Umbilical cord (tissue), 1 donor: ENCODE measurements at regions not wholly inside any gene's neighbourhood (a gene's known extent, or its start where the extent isn't known, plus 50 kb on each side); places are given as distances from the start of the nearest gene placed in this dataset.
"Not testable (repeated sequence)": the region's sequence is repeated elsewhere in the genome, so short reads cannot be mapped to it uniquely, and the experiment has no call there.

Experiments
- DNase-seq: peaks from one replicate; pipeline ENCODE4 v3.0.0-alpha.2; 2015; ENCODE audit warnings: low spot score

DNA sequence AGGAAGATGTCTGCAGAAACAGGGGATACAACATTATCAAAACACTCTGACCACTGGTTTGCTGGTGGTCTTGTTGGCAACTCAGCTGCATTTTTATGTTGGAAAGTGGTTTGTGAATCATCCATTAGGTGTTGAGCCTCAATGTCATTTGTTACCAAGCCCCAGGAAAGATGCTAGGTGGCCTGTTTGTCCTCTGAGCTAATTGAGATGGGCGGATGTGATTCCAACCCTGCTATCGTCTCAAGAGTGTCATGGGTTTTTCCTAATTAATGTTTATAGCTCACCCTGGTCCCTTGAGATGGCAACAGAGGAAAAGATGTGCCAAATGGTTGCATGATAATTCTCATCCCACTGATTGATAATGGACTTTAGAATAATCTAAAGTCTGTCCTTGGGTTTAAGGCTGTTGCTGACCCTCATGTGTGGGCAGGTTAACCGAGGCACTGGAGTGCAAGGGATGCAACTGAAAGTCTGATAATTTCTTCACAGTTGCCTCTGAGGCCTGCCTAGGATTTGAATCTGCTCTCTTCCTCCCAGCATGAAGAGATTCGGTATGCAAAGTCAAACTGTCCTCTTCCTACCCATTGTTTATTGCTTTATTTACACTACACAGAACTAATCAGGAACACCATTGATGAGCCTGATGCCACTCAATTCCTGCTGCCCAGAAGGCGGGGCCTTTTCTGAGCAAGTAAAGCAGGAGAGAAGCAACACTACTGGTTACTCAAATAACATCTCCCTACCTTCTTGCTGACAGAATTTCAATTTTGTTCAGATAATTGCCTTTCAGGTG is 166.2 kb upstream of the TBC1D5 start:
- no peak for DNase-seq

- DNase-seq: no peak
These were observed 163.6 kb upstream of the TBC1D5 start for GRCh38 chr3:17905996-17906395.

DNA sequence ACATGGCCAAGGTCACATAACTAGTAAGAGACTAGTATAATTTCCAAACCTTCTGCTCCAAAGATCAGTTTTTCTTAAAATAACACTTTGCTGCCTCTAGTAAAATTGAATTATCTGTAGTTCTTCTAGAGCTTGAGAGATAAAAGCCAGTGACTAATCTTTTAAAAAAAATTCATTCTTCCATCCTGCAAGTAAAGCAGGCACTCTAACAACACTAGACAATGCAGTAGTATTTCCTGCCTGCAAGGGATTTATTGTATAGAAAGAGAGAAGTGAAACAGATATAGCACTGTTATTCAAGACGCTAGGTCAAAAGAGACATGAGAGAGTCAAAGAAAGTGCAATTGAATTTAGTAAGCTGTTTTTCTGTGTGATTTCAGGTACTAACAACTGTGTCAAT is 159.5 kb upstream of the TBC1D5 start:
- peak; percentile 35 for DNase-seq

- peak; percentile 11 for DNase-seq
These were observed 152.1 kb upstream of the TBC1D5 start for GRCh38 chr3:17894434-17895060.

- DNase-seq: peak; percentile 6
These were observed 148.9 kb upstream of the TBC1D5 start for GRCh38 chr3:17891139-17891856.

GRCh38 chr3:17885986-17886385 is 143.6 kb upstream of the TBC1D5 start:
- no peak for DNase-seq

GRCh38 chr3:17882981-17883380 is 140.6 kb upstream of the TBC1D5 start:
- no peak for DNase-seq

DNA sequence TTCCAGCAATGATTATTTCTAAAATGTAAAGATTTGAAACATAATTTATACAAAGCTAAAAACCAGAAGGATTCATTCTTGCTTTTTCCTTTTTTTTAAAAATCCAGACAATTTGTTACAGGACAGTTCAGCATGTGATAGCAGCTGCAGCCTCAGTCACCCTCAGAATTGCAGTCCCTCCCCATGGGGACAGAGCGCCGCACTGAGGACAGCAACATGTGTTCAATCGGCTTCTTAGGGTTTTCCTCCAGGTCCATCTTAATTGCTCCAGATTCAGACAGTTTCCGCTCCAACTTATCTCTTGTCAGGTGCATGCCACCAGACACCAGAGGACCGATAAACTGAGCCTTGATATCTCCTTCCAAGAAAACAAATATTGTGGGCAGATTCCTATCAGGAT is 134.9 kb upstream of the TBC1D5 start:
- no peak for DNase-seq

DNA sequence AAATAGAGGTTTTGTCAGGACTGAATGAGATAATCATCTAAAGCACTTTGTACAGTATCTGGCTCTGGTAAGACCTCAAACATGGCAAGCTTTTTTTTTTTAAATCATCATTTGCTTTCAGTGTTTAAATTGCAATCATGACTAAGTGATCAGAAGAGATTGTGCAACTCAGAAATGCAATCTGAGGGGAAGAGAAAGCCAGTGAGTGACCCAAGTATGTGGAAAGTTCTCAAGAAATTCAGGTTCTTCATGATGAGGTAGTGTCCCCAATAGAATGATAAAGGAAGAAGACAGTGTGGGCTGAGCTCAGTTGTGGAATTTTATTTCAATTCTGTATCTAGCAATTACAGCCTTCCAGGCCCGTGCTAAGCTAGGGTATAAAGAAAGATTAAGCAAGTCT is 132.2 kb upstream of the TBC1D5 start:
- no peak for DNase-seq

DNA sequence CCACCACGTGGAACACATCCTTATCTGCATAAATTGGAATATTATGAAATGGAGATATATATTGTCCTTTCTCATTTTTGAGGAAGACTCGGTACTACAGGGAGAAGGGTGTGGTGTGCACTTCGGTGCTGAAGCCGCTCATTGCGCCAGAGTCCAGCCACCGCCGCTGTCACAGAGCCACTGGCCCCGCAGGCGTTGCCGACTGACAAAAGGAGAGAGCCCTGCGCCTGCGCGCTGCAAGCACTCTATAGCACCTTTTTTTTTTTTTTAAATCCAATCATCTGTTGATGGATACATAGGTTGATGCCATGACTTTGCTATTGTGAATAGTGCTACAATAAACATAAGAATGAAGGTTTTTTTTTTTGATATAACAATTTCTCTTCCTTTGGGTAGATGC is 130.0 kb upstream of the TBC1D5 start:
- DNase-seq: no peak

- no peak for DNase-seq
These were observed 123.2 kb upstream of the TBC1D5 start for GRCh38 chr3:17865631-17866030.

GRCh38 chr3:17861476-17861875 is 119.0 kb upstream of the TBC1D5 start:
- DNase-seq: no peak

DNA sequence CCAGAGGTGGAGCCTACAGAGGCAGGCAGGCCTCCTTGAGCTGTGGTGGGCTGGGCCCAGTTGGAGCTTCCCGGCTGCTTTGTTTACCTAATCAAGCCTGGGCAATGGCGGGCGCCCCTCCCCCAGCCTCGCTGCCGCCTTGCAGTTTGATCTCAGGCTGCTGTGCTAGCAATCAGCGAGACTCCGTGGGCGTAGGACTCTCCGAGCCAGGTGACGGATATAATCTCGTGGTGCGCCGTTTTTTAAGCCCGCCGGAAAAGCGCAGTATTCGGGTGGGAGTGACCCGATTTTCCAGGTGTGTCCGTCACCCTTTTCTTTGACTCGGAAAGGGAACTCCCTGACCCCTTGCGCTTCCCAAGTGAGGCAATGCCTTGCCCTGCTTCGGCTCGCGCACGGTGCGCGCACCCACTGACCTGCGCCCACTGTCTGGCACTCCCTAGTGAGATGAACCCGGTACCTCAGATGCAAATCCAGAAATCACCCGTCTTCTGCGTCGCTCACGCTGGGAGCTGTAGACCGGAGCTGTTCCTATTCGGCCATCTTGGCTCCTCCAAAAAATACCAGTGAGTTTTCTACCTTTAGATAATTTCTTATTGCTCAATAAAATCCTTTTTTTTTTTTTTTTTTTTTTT is 118.5 kb upstream of the TBC1D5 start:
- not testable (repeated sequence) for DNase-seq

DNA sequence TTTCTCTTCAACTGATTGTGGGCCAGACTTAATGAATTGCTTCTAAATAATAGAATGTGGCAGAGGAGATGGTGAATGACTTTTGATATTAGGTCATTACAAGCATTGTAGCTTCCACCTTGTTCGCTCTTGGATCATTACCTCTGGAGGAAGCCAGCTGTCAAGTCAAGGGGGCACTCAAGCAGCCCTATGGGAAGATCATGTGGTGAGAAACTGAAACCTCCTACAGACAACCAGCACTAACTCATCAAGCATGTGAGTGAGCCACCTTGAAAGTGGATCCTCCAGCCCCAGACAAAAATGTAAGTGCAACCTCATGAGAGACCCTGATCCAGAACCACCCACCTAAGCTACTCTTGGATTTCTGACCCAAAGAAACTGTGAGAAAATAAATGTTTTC is 109.8 kb upstream of the TBC1D5 start:
- no peak for DNase-seq

GRCh38 chr3:17850448-17850847 is 108.0 kb upstream of the TBC1D5 start:
- DNase-seq: no peak

GRCh38 chr3:17848102-17848501 is 105.7 kb upstream of the TBC1D5 start:
- DNase-seq: no peak

- DNase-seq: no peak
These were observed 104.7 kb upstream of the TBC1D5 start for GRCh38 chr3:17847156-17847555.

- DNase-seq: no peak
These were observed 104.0 kb upstream of the TBC1D5 start for GRCh38 chr3:17846466-17846865.

DNA sequence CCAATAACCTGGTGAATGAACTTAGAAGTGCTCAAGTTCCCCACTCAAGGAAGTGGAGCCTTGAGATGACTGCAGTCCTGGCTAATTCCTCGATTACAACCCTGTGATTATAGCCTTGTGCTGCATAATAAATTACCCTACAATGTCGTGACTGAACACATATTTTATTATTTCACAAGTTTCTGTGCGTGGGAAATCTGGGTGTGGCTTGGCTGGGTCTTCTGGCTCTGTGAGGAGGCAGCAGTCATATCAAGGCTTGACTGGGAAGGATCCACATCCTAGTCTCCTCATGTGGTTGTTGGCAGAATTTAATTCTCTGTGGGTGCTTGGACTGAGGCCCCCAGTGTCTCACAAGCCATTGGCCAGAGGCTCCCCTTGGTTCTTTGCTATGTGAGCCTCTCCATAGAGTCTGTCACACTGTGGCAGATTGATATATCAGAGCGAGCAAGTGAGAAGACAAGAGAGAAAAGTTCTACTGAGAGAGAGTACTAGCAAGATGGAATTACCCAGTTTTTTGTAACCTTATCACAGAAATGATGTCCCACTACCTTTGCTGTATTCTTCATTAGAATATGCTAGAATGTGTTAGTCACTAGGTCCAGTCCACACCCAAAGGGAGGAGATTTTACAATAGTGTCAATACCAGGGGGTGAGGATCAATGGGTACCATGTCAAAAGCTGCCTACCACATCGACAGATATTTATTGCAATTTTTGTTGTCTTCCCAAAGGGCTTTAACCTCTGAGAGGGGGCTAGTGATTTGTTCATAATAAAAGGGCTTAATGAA is 102.8 kb upstream of the TBC1D5 start:
- DNase-seq: no peak

GRCh38 chr3:17844236-17844635 is 101.8 kb upstream of the TBC1D5 start:
- DNase-seq: no peak

DNA sequence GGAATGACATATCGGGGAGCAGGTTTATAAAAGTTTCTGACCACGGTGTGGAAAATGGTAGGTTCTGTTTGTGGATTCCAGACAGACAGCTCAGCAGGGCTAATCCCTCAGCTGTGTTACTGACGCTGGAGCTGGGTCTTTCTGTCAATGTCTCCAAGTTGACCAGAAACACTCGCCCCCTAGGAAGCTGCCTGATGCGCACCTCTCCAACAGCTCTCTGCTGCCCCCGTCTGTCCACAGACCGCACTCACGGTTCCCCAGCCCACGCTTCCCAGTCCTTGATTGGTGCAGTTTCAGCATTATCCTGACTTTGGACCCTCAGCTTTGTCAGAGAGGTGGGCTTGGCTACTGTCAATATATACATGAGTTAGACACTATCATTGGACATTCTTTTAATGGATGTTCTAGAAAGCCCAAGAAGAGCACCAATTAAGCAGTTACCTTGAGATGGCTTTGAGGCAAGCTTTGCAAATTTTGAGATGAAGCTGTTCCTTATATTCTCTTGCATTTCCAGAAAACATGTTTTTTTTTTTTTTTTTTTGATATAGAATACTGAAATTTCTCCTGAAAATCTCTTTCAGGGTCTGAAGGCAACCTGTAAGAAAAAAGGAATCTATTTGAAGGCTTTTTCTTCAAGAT is 98.9 kb upstream of the TBC1D5 start:
- peak; percentile 57 for DNase-seq
